ENCODE measurements at regions not wholly inside any gene's neighbourhood (a gene's known extent, or its start where the extent isn't known, plus 50 kb on each side); places are given as distances from the start of the nearest gene placed in this dataset.
"Not testable (repeated sequence)": the region's sequence is repeated elsewhere in the genome, so short reads cannot be mapped to it uniquely, and the experiment has no call there.

GRCh38 chr6:116996842-116997241 is 119.8 kb downstream of the RFX6 start:
- intact Hi-C loops (cut with DNase I; ENCODE audit: low total_unique reads): no loop called here
- Histone ChIP-seq H3K27me3 (no peaks in the 10 kb centered on the region), H3K4me1 (no peaks in the 10 kb centered on the region), H3K36me3 (no peaks in the 10 kb centered on the region), H3K27ac (no peak overlapping the region), H3K9me3 (no peaks in the 10 kb centered on the region), H3K4me3 (no peak overlapping the region)
- DNase-seq: no peak
- TF ChIP-seq CTCF (IDR thresholded peaks at IDR 0.05): no peak

GRCh38 chr6:116997496-116997895 is 120.5 kb downstream of the RFX6 start:
- Histone ChIP-seq H3K4me3 (no peak overlapping the region), H3K27ac (no peak overlapping the region), H3K9me3 (no peaks in the 10 kb centered on the region), H3K36me3 (no peaks in the 10 kb centered on the region), H3K27me3 (no peaks in the 10 kb centered on the region), H3K4me1 (no peaks in the 10 kb centered on the region)
- no peak for DNase-seq
- no peak for TF ChIP-seq CTCF (IDR thresholded peaks at IDR 0.05)
- intact Hi-C loops (cut with DNase I; ENCODE audit: low total_unique reads): no loop called here

GRCh38 chr6:117007659-117008058 is 130.6 kb downstream of the RFX6 start:
- H3K9me3 ChIP-seq: no peaks in the 10 kb centered on the region
- H3K4me1 ChIP-seq: no peaks in the 10 kb centered on the region
- no peak overlapping the region for H3K27ac ChIP-seq
- H3K36me3 ChIP-seq: no peaks in the 10 kb centered on the region
- intact Hi-C loops (cut with DNase I; ENCODE audit: low total_unique reads): no loop called here
- H3K27me3 ChIP-seq: no peaks in the 10 kb centered on the region
- TF ChIP-seq CTCF (IDR thresholded peaks at IDR 0.05): no peak
- no peak for DNase-seq
- no peak overlapping the region for H3K4me3 ChIP-seq

- H3K4me3 ChIP-seq: no peak overlapping the region
- intact Hi-C loops (cut with DNase I; ENCODE audit: low total_unique reads): no loop called here
- no peaks in the 10 kb centered on the region for H3K9me3 ChIP-seq
- no peak for DNase-seq
- H3K27me3 ChIP-seq: no peaks in the 10 kb centered on the region
- no peaks in the 10 kb centered on the region for H3K4me1 ChIP-seq
- H3K36me3 ChIP-seq: no peaks in the 10 kb centered on the region
- no peak overlapping the region for H3K27ac ChIP-seq
- TF ChIP-seq CTCF (IDR thresholded peaks at IDR 0.05): no peak
These were observed 131.6 kb downstream of the RFX6 start for GRCh38 chr6:117008618-117009017.

- intact Hi-C loops (cut with DNase I; ENCODE audit: low total_unique reads): not testable (repeated sequence)
These were observed 137.8 kb downstream of the RFX6 start for GRCh38 chr6:117014641-117015473.

GRCh38 chr6:117015474-117015804 is 138.4 kb downstream of the RFX6 start:
- H3K9me3 ChIP-seq; H3K4me3 ChIP-seq; H3K36me3 ChIP-seq; H3K27me3 ChIP-seq; DNase-seq; H3K4me1 ChIP-seq; intact Hi-C loops (cut with DNase I; ENCODE audit: low total_unique reads); H3K27ac ChIP-seq: not testable (repeated sequence)

More at GRCh38 chr6:117014641-117015473, 137.8 kb downstream of the RFX6 start:
- H3K4me3 ChIP-seq, H3K4me1 ChIP-seq, H3K27me3 ChIP-seq, H3K9me3 ChIP-seq, H3K36me3 ChIP-seq, DNase-seq, H3K27ac ChIP-seq: not testable (repeated sequence)

- Histone ChIP-seq H3K4me1 (no peaks in the 10 kb centered on the region), H3K27ac (no peak overlapping the region), H3K27me3 (no peaks in the 10 kb centered on the region), H3K4me3 (no peak overlapping the region), H3K36me3 (no peaks in the 10 kb centered on the region), H3K9me3 (peaks cover 0 to 7% (median 0%) of the 10 kb centered on the region in 3 donors)
- DNase-seq: no peak
- TF ChIP-seq CTCF (IDR thresholded peaks at IDR 0.05): no peak
- intact Hi-C loops (cut with DNase I; ENCODE audit: low total_unique reads): no loop called here
These were observed 141.7 kb downstream of the RFX6 start for GRCh38 chr6:117018771-117019170.

Data from tibial artery (tissue), 4 donors.